Adrenal gland (tissue), 9 donors: ENCODE measurements at regions not wholly inside any gene's neighbourhood (a gene's known extent, or its start where the extent isn't known, plus 50 kb on each side); places are given as distances from the start of the nearest gene placed in this dataset.

Source experiments
- DNase-seq, 7 donors: peaks; one replicate each; pipeline ENCODE4 v3.0.0-alpha.2; 2019 to 2020
- H3K27ac ChIP-seq, 5 donors: fragments of 200-600 bp; sonication (generic) in 4 of 5; 1 replicate in 3 of 5; 2 replicates in 2 of 5; pipeline versions ENCODE4 v1.5.1 to v1.8.0; 2016 to 2020; ENCODE audit warnings: mild to moderate bottlenecking in 1 of 5
- H3K27me3 ChIP-seq: fragments of 200-600 bp; 2 replicates; pipeline ENCODE4 v1.8.0; 2021
- H3K36me3 ChIP-seq, 2 donors: fragments of 200-600 bp; replicated peaks in 1 of 2; 1 replicate in 1 of 2; 2 replicates in 1 of 2; pipeline versions ENCODE4 v1.5.1 to v1.8.0; 2018 to 2022
- H3K4me1 ChIP-seq, 2 donors: fragments of 200-600 bp; replicated peaks in 1 of 2; 1 replicate in 1 of 2; 2 replicates in 1 of 2; pipeline versions ENCODE4 v1.5.1 to v1.8.0; 2018 to 2021
- H3K4me3 ChIP-seq, 4 donors: fragments of 200-600 bp; sonication (generic) in 3 of 4; one replicate each; pipeline ENCODE4 v1.5.1; 2016 to 2018
- H3K9me3 ChIP-seq, 3 donors: fragments of 200-600 bp; sonication (generic) in 1 of 3; replicated peaks in 1 of 3; 1 replicate in 2 of 3; 2 replicates in 1 of 3; pipeline versions ENCODE4 v1.5.1 to v1.8.0; 2016 to 2021
- POLR2A ChIP-seq, 2 donors: fragments of 450-650 bp; IDR thresholded peaks; one replicate each; pipeline ENCODE4 v1.6.1; 2017; ENCODE audit warnings: antibody characterized with exemption in 2 of 2, mild to moderate bottlenecking in 2 of 2, moderate library complexity in 1 of 2
- WGBS, 4 donors: extraction: QIAGEN DNeasy Blood & Tissue Kit in 2 of 4; methylation state at CpG; one replicate each; pipeline versions ENCODE4 v1.1.5 to v1.1.7; 2013 to 2017; 5-methylcytosine and 5-hydroxymethylcytosine counted together
- intact Hi-C, 2 donors: fragments of 100-400 bp; cut with DNase I; formaldehyde crosslinking; loops; one replicate each; pipeline versions ENCODE4 v1.14.1 to v1.15.0; 2022 to 2023
- TF ChIP-seq, protein P1 (sequence below), 6 experiments: fragments of 450-650 bp in 4 of 6; fragments of 200-600 bp in 2 of 6; sonication (generic) in 1 of 6; IDR thresholded peaks; 1 replicate in 5 of 6; 2 replicates in 1 of 6; pipeline versions ENCODE4 v1.5.1 to v1.8.0; 2016 to 2021; ENCODE audit warnings: antibody characterized with exemption in 6 of 6, mild to moderate bottlenecking in 2 of 6, moderate library complexity in 1 of 6
- donor health status: healthy with polysubstance abuse.
- donor health status: Bipolar disorder and iron deficiency.
- donor health status: DM: yes; HTN: yes; CAD: no.
- donor health status: DM: no; HTN: no; CAD: no.
- donor health status: DM: no; HTN: no; CAD: no.

DNA sequence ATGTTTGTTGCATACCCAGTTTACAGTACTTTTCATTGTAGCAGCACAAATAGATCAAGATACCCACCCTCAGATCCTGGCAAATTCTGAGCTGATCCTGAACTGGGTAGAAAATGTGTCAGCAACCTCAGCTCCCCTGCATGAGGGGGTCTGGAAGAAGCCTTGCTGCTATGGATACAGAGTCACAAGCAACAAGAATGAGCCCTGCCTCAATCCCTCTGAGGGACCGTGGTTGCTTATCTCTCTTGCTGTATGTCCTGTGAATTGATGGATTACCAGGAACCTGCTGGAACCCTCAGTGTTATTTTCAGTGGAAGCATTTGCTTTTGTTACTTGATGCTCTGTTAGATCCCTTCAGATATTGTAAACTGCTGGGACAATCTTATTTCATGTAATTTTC lies 331.0 kb downstream of the STIM2 start:
- Histone ChIP-seq H3K9me3 (no peaks in the 10 kb centered on the region), H3K4me3 (no peak overlapping the region), H3K27me3 (no peaks in the 10 kb centered on the region), H3K4me1 (no peaks in the 10 kb centered on the region), H3K36me3 (no peaks in the 10 kb centered on the region), H3K27ac (no peak overlapping the region)
- DNase-seq, result no peak
- intact Hi-C loops, result no loop called here
- TF ChIP-seq, protein P1, sequence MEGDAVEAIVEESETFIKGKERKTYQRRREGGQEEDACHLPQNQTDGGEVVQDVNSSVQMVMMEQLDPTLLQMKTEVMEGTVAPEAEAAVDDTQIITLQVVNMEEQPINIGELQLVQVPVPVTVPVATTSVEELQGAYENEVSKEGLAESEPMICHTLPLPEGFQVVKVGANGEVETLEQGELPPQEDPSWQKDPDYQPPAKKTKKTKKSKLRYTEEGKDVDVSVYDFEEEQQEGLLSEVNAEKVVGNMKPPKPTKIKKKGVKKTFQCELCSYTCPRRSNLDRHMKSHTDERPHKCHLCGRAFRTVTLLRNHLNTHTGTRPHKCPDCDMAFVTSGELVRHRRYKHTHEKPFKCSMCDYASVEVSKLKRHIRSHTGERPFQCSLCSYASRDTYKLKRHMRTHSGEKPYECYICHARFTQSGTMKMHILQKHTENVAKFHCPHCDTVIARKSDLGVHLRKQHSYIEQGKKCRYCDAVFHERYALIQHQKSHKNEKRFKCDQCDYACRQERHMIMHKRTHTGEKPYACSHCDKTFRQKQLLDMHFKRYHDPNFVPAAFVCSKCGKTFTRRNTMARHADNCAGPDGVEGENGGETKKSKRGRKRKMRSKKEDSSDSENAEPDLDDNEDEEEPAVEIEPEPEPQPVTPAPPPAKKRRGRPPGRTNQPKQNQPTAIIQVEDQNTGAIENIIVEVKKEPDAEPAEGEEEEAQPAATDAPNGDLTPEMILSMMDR (IDR thresholded peaks at IDR 0.05), result no peak
- TF ChIP-seq POLR2A (IDR thresholded peaks at IDR 0.05), result no peak
- 45 to 61% (median 54%) methylated on average over 1 of the region's 1 CpG for WGBS, 4 donors

DNA sequence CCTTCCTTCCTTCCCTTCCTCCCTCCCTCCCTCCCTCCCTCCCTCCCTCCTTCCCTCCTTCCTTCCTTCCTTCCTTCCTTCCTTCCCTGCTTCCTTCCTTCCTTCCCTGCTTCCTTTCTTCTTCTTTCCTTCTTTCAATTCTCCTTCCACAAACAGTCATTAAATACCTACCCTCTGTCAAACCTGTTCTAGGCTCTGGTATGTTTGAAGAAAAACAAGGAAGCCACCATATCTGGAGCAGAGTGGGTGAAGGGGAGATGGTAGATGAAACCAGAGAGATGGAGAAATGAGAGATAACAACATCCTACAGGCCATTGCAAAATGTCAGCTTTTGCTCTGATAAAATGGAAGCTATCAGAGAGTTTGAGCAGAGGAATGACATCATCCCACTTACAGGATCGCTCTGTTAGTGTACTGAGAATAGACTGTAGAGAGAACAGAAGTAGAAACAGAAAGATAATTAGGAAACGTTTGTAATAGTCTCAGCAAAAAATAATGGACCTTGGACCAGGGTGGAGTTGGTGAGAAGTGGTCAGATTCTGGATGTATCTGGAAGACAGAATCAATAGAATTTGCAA lies 334.0 kb downstream of the STIM2 start:
- Histone ChIP-seq H3K27me3 (no peaks in the 10 kb centered on the region), H3K4me3 (no peak overlapping the region), H3K27ac (no peak overlapping the region), H3K36me3 (no peaks in the 10 kb centered on the region), H3K9me3 (no peaks in the 10 kb centered on the region), H3K4me1 (no peaks in the 10 kb centered on the region)
- DNase-seq, result no peak
- 59 to 75% (median 67%) methylated on average over 2 of the region's 2 CpGs for WGBS, 4 donors
- TF ChIP-seq, protein P1 (IDR thresholded peaks at IDR 0.05), result no peak
- intact Hi-C loops, result no loop called here

DNA sequence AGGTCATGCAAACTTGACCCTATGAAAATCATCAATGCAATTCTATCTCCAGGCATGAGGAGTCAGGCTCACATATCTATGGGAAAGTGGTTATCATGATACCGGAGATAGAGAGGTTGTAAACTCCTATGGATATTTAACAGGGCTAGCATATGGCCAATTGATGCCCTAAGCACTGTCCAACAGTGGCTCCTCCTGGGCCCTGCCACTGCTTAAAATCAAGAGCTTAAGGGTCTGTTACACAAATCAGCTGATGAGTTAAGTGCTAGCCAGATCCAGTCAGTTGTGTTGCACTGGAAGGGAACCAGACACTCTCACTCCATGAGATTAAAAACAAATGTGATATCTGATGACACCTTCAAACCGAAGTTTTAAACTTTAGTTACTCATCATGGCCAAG lies 337.6 kb downstream of the STIM2 start:
- Histone ChIP-seq H3K9me3 (no peaks in the 10 kb centered on the region), H3K36me3 (no peaks in the 10 kb centered on the region), H3K27ac (no peak overlapping the region), H3K4me1 (no peaks in the 10 kb centered on the region), H3K4me3 (no peak overlapping the region), H3K27me3 (no peaks in the 10 kb centered on the region)
- intact Hi-C loops, result no loop called here
- DNase-seq, result no peak
- 38 to 47% (median 47%) methylated on average over 2 of the region's 2 CpGs for WGBS, 4 donors
- TF ChIP-seq POLR2A (IDR thresholded peaks at IDR 0.05), result no peak
- TF ChIP-seq, protein P1 (IDR thresholded peaks at IDR 0.05), result no peak

DNA sequence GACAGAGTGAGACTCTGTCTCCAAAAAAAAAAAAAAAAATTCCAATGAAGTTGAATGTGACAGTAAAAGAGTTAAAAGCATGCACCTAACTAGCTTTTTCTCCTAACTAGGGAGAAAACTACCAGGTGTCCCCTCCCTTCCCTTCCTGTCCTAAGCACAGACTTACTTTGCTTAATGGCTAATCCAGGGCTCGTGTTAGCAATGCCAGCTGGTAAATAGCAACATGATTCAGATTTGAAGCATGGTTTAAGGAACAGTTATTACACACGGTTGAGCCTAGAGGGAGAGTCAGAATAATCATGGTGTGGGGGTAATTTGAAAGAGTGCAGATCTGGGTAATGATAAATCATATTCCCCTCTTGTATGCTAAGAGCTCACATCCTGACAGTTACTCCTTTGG lies 338.3 kb downstream of the STIM2 start:
- intact Hi-C loops, result no loop called here
- WGBS, 4 donors, result 52 to 78% (median 62%) methylated on average over 2 of the region's 2 CpGs

More for the DNA sequence above, 338.3 kb downstream of the STIM2 start:
- Histone ChIP-seq H3K27ac (no peak overlapping the region), H3K4me1 (no peaks in the 10 kb centered on the region), H3K27me3 (no peaks in the 10 kb centered on the region), H3K9me3 (no peaks in the 10 kb centered on the region), H3K4me3 (no peak overlapping the region), H3K36me3 (no peaks in the 10 kb centered on the region)
- DNase-seq, result no peak
- TF ChIP-seq, protein P1 (IDR thresholded peaks at IDR 0.05), result no peak
- no peak for TF ChIP-seq POLR2A (IDR thresholded peaks at IDR 0.05)
